ENCODE measurements at regions not wholly inside any gene's neighbourhood (a gene's known extent, or its start where the extent isn't known, plus 50 kb on each side); places are given as distances from the start of the nearest gene placed in this dataset.

DNA sequence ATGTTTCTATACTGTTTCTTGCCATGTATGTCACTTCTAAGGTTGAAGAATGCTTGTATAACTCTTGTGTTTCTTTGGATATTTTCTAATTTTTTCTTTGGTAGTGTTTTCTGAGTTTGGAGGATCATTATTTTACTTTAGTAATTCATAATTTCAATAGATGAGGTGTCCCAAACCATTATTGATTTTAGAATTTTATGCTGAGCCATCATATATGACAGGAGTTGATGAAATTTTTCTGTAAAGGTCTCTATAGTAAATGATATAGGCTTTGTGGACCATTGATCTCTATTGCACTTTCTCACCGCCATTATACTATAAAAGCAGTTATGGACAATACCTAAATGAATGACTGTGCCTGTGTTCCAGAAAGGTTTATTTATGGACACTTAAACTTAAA is 183.3 kb upstream of the PPP1R3A start:
- TF ChIP-seq, protein P1, sequence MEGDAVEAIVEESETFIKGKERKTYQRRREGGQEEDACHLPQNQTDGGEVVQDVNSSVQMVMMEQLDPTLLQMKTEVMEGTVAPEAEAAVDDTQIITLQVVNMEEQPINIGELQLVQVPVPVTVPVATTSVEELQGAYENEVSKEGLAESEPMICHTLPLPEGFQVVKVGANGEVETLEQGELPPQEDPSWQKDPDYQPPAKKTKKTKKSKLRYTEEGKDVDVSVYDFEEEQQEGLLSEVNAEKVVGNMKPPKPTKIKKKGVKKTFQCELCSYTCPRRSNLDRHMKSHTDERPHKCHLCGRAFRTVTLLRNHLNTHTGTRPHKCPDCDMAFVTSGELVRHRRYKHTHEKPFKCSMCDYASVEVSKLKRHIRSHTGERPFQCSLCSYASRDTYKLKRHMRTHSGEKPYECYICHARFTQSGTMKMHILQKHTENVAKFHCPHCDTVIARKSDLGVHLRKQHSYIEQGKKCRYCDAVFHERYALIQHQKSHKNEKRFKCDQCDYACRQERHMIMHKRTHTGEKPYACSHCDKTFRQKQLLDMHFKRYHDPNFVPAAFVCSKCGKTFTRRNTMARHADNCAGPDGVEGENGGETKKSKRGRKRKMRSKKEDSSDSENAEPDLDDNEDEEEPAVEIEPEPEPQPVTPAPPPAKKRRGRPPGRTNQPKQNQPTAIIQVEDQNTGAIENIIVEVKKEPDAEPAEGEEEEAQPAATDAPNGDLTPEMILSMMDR (IDR thresholded peaks at IDR 0.05), result no peak
- TF ChIP-seq POLR2A (IDR thresholded peaks at IDR 0.05), result no peak
